ENCODE measurements at regions not wholly inside any gene's neighbourhood (a gene's known extent, or its start where the extent isn't known, plus 50 kb on each side); places are given as distances from the start of the nearest gene placed in this dataset.

DNA sequence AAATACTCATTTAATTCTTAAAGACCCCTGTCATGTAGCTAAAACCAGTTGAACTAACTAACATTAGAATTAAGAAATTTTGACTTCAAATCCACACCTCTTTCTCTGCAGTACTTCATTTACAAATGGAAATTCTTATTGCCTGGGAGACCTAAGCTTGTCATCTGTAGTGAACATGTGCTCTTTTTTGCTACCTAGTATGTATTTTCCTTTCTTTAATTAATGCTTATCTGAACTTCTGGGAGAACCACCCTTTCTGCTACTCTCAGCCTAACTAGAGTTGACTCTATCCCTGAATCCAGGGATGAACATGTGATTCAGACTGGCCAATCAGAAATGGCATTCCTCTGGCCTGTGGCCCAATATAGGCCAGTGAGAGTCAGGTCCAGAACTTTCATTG lies 75.9 kb upstream of the A1CF start:
- no peak for TF ChIP-seq CTCF (IDR thresholded peaks at IDR 0.05)
- TF ChIP-seq POLR2A (IDR thresholded peaks at IDR 0.05), result no peak
